HG03175 (cell line): ENCODE measurements at regions not wholly inside any gene's neighbourhood (a gene's known extent, or its start where the extent isn't known, plus 50 kb on each side); places are given as distances from the start of the nearest gene placed in this dataset.

Experiments used
- ATAC-seq: cut with Tn5 transposase; IDR thresholded peaks from one replicate; pipeline ENCODE4 v1.9.1; 2021; ENCODE audit warnings: mild to moderate bottlenecking, moderate library complexity; ENCODE audit not compliant: unreplicated experiment

GRCh38 chr12:106001837-106002218 is 136.9 kb downstream of the NUAK1 start:
- no peak for ATAC-seq

GRCh38 chr12:106003297-106003696 is 135.5 kb downstream of the NUAK1 start:
- no peak for ATAC-seq

- ATAC-seq, result no peak
Measured at GRCh38 chr12:106004289-106004688, 134.5 kb downstream of the NUAK1 start.

GRCh38 chr12:106006382-106006781 is 132.4 kb downstream of the NUAK1 start:
- no peak for ATAC-seq

GRCh38 chr12:106006940-106007339 is 131.8 kb downstream of the NUAK1 start:
- ATAC-seq, result no peak

GRCh38 chr12:106010741-106011140 is 128.0 kb downstream of the NUAK1 start:
- no peak for ATAC-seq
